ENCODE measurements at regions not wholly inside any gene's neighbourhood (a gene's known extent, or its start where the extent isn't known, plus 50 kb on each side); places are given as distances from the start of the nearest gene placed in this dataset.

- no peak for TF ChIP-seq CTCF (IDR thresholded peaks at IDR 0.05)
- TF ChIP-seq POLR2A (IDR thresholded peaks at IDR 0.05) = no peak
Observed at GRCh38 chr13:56888455-56888854, 252.3 kb upstream of the PRR20A start.

All from suprapubic skin (tissue), 3 donors.